GM19372 (cell line): ENCODE measurements at regions not wholly inside any gene's neighbourhood (a gene's known extent, or its start where the extent isn't known, plus 50 kb on each side); places are given as distances from the start of the nearest gene placed in this dataset.
"Not testable (repeated sequence)": the region's sequence is repeated elsewhere in the genome, so short reads cannot be mapped to it uniquely, and the experiment has no call there.

Experiments used
- ATAC-seq: cut with Tn5 transposase; IDR thresholded peaks from one replicate; pipeline ENCODE4 v1.9.1; 2021; ENCODE audit warnings: mild to moderate bottlenecking, low read depth, moderate library complexity; ENCODE audit not compliant: unreplicated experiment

DNA sequence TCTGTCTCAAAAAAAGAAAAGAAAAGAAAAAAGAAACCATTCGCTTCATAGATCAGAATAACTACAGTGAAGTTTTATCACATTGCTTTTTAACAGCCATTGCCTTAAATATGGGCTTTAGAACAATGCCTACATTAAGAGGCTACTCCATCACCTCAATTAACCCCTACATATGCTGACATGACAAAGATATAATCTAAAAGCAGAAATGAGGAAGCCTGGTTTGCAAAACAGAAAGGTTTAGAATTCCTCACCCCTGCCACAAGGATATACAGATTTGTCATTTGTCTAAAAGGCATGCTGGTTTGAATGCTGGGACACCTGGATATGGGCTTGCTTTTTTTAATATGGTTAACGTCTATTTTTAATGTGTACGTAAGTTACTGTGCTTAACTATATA is 1353.0 kb upstream of the C9orf72 start:
- ATAC-seq, result no peak

DNA sequence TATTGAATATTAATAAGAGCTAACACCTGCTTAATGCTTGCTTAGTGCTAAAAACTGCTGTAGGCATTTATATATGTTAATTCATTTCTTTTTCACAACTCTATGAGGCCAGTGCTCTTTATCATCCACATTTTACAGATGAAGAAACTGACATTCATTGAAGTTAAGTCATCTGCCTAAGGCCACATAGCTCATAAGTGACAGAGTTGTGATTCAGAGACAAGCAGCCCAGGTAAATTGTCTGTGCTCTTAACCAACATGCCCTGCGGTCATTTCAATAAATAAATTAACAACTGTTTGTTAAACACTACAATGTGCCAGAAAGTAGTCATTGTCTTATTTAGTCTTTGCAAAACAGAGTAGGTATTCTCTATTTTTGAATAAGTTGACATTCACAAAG is 1354.4 kb upstream of the C9orf72 start:
- ATAC-seq, result no peak

DNA sequence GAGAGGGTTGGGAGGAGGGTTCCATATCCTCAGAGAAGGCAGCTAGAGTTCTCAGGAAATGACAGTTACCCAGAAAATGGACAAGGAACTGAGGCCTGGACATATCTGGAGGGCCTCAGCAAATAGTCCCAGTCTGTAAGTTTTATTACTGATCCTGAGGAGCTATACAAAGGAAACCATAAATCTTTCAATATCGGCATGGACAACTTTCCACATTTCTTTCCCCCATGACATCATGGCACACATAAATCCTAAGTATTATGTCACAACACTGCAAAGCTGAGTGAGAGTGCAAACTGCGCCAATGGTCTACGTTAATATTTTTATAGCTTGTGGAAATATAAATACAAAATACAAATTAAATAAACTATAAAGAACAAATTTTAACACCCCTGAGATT is 1356.2 kb upstream of the C9orf72 start:
- no peak for ATAC-seq

DNA sequence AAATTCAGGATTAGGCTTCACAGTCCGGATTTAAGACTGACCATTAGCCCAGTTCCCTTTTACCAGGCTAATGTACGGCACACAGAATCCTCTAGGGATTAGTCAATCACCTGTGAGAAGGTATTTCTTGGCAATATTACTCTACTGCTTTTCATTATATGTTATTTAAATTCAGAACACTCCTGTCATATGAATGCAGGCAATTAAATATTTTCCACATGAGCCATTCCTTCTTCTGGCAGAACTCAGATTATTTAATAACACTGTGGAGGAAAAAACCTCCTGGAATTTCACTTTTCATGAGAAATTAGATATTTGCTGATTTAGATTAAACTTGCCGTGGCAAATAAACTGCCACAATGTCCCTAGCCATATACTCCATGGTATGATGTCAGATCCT is 1357.5 kb upstream of the C9orf72 start:
- no peak for ATAC-seq

DNA sequence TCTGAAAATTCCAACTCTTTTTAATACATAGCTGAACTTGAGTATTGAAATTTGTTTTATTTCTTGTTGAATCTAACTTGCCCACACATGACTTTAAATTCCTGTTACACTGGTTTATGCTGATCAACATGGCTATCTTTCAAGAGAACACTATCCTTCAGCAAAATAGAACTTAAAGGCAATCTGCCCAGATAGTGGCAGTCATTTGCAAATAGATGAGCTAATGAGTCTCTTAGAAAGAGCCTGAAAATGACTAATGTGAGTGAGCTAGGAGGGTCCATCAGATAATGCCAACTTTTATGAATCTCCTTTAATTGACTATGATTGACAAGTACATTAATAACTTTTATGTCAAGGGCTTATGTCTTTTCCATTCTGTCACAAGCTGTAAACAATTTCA is 1360.8 kb upstream of the C9orf72 start:
- ATAC-seq, result no peak

DNA sequence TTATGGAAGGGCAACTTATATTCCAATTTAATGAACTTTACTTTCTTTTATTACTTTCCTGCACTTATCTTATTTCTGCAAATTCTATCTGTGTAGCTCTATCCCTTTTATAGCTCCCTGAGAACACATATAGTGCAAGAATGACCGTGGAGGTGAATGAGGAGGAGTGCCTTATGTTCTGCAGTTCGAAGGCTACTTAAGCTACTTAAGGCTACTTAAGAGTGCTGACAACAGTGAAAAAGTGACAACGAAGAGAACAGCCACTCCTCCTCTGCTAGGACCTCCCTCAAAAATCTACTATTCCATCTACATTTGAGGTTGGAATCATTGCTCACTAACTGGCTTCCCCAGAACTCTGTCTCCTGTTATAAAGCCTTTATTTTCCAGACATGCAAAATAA is 1365.7 kb upstream of the C9orf72 start:
- ATAC-seq, result no peak

DNA sequence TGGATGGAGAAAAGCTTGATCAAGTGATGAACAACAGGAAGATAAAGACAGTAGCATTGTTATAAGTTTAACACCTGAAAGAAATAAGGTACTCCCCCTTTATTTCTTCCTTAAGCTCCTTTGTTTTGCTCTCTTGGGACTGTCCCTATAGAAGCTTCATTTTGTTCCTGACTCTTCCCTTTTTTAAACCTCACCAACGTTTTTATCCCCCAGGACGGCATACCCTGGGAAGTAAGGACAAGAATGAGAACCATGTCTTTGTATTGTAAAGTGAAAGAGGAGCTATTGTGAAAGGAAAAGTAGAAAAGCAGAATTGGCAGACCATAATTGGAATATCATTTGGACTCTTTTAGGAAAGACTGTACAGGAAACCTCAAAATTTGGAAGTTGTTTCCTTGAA is 1368.6 kb upstream of the C9orf72 start:
- no peak for ATAC-seq

DNA sequence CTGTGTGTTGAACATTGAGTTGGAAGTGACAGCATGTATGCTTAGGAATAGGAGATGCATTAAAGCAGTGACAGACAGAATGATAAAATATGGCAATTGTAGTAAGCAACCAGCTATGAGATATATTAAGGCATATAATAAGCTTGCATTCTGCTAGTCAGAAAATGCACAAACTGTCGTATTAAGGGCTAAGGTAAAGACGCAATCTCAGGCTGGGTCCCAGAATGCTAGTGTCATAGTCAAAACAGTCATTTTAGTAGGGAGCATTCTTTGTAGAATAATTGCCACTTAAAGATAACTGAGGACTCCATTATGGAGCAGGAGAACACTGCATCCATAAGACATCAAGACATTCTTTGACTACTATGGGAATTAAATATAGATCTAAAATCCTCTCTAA is 1369.7 kb upstream of the C9orf72 start:
- ATAC-seq, result no peak

DNA sequence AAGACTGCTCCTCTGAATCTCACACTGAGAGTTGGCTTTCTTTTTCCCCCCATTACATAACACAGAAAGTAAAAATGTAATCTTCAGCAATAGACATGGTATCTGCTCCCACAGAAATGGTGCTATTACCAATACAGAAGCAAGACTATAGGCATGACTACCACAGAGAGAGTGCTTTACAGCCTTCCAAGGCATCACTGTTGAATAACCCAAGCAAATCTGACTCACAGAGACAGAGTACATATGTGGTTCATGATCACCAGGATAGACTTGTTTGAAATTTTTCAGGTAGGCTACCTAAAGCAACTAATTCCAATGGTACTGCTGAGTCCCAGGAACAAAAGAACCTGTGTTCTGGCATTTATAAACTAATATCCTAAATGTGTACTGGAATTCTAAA is 1373.4 kb upstream of the C9orf72 start:
- ATAC-seq, result no peak

DNA sequence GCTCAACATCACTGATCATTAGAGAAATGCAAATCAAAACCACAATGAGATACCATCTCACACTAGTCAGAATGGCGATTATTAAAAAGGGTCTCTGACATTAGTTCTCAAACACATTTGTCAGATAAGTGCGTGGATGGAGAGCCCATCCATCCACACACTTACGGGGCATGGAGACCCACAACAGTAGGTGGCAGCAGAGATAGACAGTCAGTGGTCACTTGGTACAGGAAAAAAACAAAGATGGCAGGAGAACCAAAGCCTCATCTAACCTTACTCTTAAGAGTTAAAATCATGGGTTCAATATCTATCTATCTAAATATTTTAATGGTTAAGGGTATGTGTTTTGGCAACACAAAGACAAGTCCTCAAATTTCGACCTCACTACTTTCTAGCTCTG is 1378.7 kb upstream of the C9orf72 start:
- ATAC-seq, result no peak

DNA sequence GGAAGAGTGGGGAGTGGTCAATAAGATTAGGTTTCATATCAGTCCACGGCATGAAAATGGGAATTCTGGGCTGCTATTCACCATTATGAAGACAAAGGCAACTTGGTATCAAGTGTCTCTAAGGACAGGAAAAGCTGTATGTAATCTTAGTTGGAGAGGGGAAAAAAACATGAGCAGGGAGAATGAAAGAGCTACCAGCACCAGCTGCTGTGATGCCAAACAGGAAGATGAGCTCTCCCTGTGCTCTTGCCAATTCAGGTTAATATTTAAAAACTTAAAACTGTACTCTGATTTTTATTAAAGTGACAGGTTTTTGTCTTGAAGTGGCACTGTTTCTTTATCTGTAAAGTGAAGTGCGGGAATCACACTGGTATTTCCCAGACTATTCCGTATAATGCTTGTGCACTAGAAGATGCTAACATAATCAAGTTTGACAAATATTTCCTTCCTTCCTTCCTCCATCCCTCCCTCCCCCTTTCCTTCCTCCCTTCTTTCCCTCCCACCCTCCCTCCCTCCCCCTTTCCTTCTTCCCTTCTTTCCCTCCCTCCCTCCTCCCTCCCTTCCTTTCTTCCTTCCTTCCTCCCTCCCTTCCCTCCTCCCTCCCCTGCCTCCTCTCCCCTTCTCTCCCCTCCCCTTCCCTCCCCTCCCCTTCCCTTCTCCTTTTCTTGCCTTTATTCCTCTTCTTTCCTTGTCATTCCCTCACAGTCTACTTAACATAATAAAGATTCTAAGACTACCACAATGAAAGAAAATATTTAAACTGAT is 1383.0 kb upstream of the C9orf72 start:
- no peak for ATAC-seq

DNA sequence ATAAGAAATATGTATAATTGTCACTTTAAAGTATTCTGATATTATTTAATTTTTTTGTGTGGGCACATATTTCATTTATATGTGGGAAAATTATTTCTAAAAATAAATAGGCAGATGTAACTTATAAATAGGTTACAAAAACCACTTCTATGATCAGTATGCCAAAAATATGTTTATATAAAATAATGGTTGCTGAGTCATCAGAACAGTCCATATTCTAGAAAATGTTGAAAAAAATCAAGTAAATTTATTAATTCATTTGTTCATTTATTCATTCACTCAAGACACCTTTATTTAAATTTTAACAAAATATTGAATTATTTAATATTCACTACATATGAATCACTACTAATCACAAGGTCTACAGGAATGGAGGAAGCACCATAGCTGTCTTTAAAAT is 1387.3 kb upstream of the C9orf72 start:
- ATAC-seq, result no peak

DNA sequence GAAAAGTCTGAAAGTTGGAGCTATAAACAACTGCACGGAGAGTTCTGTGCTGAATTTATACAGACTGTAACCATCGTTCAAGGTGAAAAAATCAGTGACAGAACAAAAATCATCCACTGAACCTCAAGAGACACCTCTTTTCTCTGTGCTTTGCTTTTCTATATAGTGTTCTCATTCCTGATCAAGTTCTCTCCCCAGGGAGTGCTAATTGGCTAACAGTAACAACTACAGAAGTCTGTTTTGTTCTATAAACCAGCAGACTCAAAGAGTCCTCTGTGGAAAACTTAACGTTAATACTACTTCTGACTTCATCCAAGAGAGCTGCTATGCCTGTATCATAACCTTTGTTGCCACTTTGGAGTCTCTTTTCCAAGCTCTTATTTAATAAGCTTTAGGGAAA is 1388.3 kb upstream of the C9orf72 start:
- no peak for ATAC-seq

DNA sequence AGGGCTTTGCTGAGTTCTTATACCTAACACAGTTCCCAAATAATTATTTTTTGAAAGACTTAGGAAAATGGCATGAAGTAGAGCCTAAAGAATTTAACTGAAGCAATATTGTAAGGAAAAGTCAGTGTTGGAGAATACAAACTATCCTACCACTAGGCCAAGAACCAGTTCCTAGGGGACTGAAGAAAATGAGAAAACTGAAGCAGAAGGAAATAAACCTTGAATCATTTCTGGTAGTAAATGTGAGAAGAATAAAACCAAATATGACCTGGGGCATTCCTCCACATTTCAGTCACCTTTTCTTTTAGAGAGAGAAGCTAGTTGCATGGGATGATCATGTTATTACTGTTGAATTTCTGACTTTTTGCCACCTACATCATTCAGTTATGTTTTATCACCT is 1393.9 kb upstream of the C9orf72 start:
- ATAC-seq, result no peak

DNA sequence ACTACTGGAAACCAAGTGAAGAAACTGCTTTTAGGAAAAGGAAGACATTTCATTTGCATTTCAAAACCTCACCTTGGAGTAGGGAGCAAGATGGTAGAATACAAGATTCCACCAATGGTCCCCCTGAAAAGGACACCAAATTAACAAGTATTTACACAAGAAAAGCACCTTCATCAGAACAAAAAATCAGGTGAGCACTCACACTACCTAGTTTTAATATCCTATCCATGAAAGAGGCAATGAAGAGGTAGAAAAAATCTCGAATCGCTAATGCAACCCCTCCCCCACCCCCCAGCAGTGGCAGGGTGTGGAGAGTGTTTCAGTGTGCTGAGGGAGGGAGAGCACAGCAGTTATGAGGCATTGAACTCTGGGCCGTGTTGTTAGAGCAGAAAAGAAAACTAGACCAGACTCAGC is 1397.0 kb upstream of the C9orf72 start:
- no peak for ATAC-seq

DNA sequence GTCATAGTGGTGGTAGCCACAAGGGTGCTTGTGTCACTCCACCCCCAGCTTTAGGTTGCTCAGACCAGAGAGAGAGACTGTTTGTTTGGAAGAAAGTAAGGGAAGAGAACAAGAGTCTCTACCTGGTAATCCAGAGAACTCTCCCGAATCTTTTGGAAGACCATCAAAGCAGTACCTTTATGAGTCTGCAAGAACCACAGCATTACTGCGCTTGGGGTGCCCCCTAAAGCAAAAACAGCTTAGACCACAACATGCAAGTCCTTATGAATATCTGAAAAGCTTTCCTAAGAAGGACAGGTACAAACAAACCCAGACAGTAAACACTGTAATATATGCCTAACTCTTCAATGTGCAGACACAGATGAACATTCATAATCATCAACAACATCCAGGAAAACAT is 1398.6 kb upstream of the C9orf72 start:
- no peak for ATAC-seq

DNA sequence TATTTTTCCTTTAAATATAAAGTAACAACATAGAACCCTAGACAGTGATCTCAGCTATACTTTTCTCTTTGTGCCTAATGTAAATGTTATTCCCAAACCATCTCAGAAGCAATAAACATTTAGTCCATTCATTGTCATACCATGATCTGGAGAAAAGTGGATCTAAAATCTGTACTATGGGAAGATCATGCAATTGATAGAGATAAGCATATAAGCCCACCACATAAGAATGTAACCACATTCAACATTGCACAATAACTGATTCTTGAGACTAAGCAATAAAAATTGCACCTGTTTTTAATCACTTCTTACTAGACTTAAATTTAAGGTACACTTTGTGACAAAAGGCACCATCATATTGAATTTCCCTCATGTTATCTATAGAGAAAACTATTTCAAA is 1403.0 kb upstream of the C9orf72 start:
- no peak for ATAC-seq

DNA sequence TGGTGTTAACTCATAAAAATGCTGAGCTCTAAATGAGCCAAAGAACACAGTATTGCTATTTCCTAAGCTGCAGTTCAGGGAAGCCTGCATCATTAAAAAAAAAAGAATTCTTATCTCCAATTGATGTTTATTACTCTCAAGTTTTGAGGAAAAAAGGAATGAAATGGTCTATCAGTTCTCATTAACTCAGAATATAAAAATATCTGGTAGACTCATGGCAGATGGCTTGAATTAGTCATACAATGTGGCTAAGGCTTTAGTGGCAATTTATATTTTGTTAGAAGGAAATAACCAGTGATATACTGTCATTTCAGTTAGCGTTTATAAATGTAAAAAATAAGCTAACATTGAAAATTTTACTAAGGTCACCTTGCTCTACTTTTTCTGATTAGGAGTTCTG is 1403.4 kb upstream of the C9orf72 start:
- ATAC-seq, result no peak

DNA sequence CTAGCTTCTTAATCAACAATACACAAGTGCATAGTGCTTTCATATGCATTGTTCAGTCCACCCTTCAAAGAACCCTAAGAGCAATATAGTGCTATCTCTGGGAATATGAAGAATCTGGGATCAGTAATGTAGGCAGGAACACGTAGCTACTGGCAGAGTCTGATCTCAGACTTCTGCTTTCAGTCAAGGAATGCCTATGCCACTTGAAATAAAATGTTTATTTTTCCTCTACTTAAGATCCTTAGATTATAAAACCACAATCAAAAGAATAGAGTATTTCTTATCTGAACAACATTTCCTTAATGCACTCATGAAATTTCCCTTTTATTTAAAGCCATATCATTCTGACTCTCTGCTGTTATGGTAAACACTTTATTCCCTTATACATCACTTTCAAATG is 1407.8 kb upstream of the C9orf72 start:
- ATAC-seq, result no peak

DNA sequence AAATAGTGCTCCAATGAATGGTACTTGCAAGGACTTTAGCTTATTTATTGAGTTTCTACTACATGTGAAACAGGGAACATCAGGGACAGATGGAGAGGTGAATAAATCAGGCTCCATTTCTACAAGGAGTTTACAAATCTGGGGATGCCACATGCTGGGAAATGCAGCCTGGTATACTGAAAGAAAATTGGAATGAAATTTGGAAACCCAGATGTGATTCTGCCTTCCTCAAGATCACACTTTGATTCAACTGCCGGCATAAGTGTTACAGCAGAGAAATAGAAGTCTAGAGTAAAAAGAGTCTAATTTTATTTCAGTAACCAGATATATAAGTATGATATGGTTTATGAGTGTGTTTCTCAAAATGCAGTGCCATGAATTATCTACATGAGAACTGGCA is 1408.4 kb upstream of the C9orf72 start:
- no peak for ATAC-seq

DNA sequence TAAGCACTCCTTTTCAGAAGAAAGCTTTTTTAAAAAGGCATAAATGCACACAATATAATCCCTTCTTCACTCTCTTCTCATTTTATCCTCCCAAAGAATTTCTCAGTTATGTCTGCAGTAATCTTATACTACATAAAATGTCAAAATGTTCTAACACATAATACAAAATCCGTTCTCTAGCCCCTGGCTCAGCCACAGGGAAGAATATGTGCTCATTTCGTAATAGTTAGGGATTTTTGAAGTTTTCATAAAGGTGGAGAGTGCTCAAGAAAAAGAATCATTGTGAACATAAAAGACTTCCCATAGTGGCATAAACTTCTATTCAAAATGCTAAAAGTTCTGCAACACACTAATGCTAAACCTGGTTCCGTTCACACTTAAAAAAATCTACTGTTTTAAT is 1410.7 kb upstream of the C9orf72 start:
- no peak for ATAC-seq

DNA sequence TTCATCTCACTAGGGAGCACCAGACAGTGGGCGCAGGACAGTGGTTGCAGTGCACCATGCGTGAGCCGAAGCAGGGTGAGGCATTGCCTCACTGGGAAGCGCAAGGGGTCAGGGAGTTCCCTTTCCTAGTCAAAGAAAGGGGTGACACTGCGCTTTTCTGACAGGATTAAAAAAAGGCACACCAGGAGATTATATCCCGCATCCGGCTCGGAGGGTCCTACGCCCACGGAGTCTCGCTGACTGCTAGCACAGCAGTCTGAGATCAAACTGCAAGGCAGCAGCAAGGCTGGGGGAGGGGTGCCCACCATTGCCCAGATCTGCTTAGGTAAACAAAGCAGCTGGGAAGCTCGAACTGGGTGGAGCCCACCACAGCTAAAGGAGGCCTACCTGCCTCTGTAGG is 1416.7 kb upstream of the C9orf72 start:
- ATAC-seq, result not testable (repeated sequence)

DNA sequence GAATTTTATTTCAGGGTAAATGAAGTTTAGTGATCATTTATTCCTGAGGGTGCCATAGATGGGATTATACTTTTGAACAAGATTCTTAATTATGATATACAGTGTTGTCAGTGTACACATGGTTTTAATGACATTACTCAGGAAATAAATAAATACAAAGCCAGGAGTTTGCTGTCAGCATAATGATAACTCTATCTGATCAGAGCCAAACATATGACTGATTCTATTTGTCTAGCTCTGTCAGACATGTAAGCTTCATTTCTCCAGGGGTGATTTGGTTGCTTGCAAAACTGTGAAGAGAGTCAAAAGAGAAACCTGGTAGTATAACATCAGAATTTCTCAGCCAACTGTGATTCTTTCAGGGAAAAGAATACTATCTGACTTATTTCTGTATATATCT is 1425.8 kb upstream of the C9orf72 start:
- no peak for ATAC-seq
